Mucosa of rectum (tissue), 2 donors: ENCODE measurements at regions not wholly inside any gene's neighbourhood (a gene's known extent, or its start where the extent isn't known, plus 50 kb on each side); places are given as distances from the start of the nearest gene placed in this dataset.

ENCODE experiments used
- H3K27ac ChIP-seq, 2 donors: one replicate each; pipeline ENCODE4 v1.7.0; 2013; ENCODE audit warnings: inconsistent platforms in 2 of 2, low read depth in 2 of 2, low read length in 2 of 2
- H3K27me3 ChIP-seq, 2 donors: one replicate each; pipeline ENCODE4 v1.7.0; 2013; ENCODE audit warnings: low read length in 2 of 2; ENCODE audit not compliant: control insufficient read depth in 2 of 2, insufficient read depth in 2 of 2
- H3K36me3 ChIP-seq, 2 donors: one replicate each; pipeline ENCODE4 v1.7.0; 2013; ENCODE audit warnings: low read length in 2 of 2; ENCODE audit not compliant: control insufficient read depth in 2 of 2, insufficient read depth in 2 of 2
- H3K4me1 ChIP-seq, 2 donors: one replicate each; pipeline ENCODE4 v1.7.0; 2013; ENCODE audit warnings: low read length in 2 of 2, mild to moderate bottlenecking in 1 of 2; ENCODE audit not compliant: control insufficient read depth in 2 of 2, insufficient read depth in 2 of 2
- H3K4me3 ChIP-seq, 2 donors: one replicate each; pipeline ENCODE4 v1.7.0; 2013; ENCODE audit warnings: low read length in 2 of 2
- H3K9ac ChIP-seq, 2 donors: one replicate each; pipeline ENCODE4 v1.7.0; 2013; ENCODE audit warnings: low read length in 2 of 2, low read depth in 1 of 2, mild to moderate bottlenecking in 1 of 2
- H3K9me3 ChIP-seq, 2 donors: one replicate each; pipeline ENCODE4 v1.7.0; 2013; ENCODE audit warnings: low read length in 2 of 2; ENCODE audit not compliant: control insufficient read depth in 2 of 2
- donor health status: healthy.
- donor health status: Normal muscosa, but diverticular disease.

DNA sequence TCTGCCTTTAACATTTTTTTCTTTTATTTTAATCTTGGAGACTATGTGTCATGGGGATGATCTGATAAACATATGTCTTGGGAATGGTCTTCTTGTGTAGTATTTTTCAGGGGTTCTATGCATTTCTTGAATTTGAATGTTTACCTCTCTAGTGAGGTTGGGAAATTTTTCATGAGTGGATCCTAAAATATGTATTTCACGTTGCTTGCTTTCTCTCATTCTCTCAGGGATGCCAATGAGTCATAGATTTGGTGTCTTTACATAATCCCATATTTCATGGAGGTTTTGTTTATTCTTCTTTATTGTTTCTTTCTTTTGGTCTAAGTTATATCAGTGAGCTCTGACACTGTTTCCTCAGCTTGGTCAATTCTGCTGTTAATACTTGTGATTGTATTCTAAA, 1237.2 kb downstream of the PLA2G4A start:
- no peaks in the 10 kb centered on the region for H3K27me3 ChIP-seq
- H3K4me1 ChIP-seq: no peaks in the 10 kb centered on the region
- no peak overlapping the region for H3K4me3 ChIP-seq
- no peak overlapping the region for H3K9ac ChIP-seq
- H3K36me3 ChIP-seq: no peaks in the 10 kb centered on the region
- H3K9me3 ChIP-seq: peaks cover 2 to 3% of the 10 kb centered on the region in 2 donors
- H3K27ac ChIP-seq: no peak overlapping the region

GRCh38 chr1:188070848-188071247, 1242.1 kb downstream of the PLA2G4A start:
- Histone ChIP-seq H3K4me1 (no peaks in the 10 kb centered on the region), H3K9ac (no peak overlapping the region), H3K36me3 (no peaks in the 10 kb centered on the region), H3K27me3 (no peaks in the 10 kb centered on the region), H3K4me3 (no peak overlapping the region), H3K27ac (no peak overlapping the region), H3K9me3 (peaks cover 0 to 2% of the 10 kb centered on the region in 2 donors)

DNA sequence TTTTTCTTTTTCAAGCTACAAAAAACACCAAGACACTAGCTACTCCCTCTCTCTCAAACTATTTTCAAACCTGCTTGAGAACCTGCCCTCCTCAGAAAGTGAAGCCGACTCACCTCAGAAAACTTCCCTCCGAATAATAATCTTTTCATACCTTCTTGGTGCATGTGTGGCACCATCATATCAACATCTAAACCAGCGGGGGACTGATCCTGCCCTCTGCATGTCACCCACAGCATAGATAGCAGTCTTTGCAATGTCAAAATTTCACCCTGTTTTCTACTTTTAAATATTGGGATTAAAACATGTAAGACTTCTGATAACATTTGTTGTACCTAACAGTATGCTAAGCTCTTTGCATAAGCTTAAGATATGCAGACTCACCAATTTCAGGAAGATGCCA, 1260.3 kb downstream of the PLA2G4A start:
- H3K27ac ChIP-seq: no peak overlapping the region

DNA sequence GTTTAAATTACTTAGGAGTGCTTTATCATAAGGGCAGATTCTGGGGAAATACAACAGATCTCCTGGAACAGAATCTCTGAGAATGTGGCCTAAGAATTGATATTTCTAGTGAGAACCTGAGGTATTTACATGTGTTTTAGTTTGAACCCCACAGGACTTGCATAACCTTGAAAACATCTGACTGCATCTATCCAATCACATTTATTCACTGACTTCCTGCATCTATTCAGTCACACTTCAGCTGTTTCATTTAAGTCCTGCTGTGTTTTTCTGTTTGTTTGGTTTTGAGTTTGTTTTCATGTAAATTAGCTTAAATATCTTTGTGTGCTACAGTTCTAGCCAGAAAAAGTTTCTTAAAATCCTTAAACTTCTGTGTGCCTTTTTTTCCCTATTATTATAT, 1260.7 kb downstream of the PLA2G4A start:
- no peak overlapping the region for H3K27ac ChIP-seq
- H3K4me1 ChIP-seq: no peaks in the 10 kb centered on the region
- H3K4me3 ChIP-seq: no peak overlapping the region
- no peaks in the 10 kb centered on the region for H3K27me3 ChIP-seq
- H3K9me3 ChIP-seq: peaks cover 0 to 3% of the 10 kb centered on the region in 2 donors
- H3K9ac ChIP-seq: no peak overlapping the region
- H3K36me3 ChIP-seq: no peaks in the 10 kb centered on the region

More for the DNA sequence above, 1260.3 kb downstream of the PLA2G4A start:
- H3K9ac ChIP-seq: no peak overlapping the region
- peaks cover 0 to 2% of the 10 kb centered on the region in 2 donors for H3K9me3 ChIP-seq
- no peaks in the 10 kb centered on the region for H3K27me3 ChIP-seq
- no peaks in the 10 kb centered on the region for H3K4me1 ChIP-seq
- no peaks in the 10 kb centered on the region for H3K36me3 ChIP-seq
- no peak overlapping the region for H3K4me3 ChIP-seq

- no peaks in the 10 kb centered on the region for H3K36me3 ChIP-seq
- H3K9ac ChIP-seq: no peak overlapping the region
- no peaks in the 10 kb centered on the region for H3K27me3 ChIP-seq
- H3K27ac ChIP-seq: no peak overlapping the region
- no peak overlapping the region for H3K4me3 ChIP-seq
- peaks cover 0 to 3% of the 10 kb centered on the region in 2 donors for H3K9me3 ChIP-seq
- no peaks in the 10 kb centered on the region for H3K4me1 ChIP-seq
Measured at GRCh38 chr1:188096521-188096920, 1267.8 kb downstream of the PLA2G4A start.

- no peak overlapping the region for H3K9ac ChIP-seq
- no peaks in the 10 kb centered on the region for H3K9me3 ChIP-seq
- H3K27me3 ChIP-seq: no peaks in the 10 kb centered on the region
- no peak overlapping the region for H3K27ac ChIP-seq
- no peaks in the 10 kb centered on the region for H3K4me1 ChIP-seq
- no peak overlapping the region for H3K4me3 ChIP-seq
- no peaks in the 10 kb centered on the region for H3K36me3 ChIP-seq
Measured at GRCh38 chr1:188117436-188117835, 1288.7 kb downstream of the PLA2G4A start.

DNA sequence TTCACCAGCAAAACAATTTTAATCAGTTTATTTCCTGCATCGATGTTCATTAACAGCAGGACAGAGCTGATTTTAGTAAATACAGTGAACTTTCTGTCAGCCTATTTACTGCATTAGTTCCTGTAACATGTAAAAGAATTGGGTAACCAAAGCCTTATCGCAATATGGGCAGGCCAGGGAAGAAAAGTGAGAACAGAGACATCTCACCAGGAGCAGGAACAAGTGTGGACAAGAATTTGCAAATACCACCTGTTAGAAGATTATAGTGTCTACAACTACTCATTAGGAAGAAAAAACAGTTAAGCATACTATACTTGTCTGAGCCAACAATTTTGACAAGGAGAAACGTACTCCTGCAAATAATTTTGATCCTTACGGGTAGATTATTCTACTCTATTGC, 1293.9 kb downstream of the PLA2G4A start:
- no peak overlapping the region for H3K4me3 ChIP-seq
- H3K4me1 ChIP-seq: no peaks in the 10 kb centered on the region
- no peak overlapping the region for H3K27ac ChIP-seq
- no peaks in the 10 kb centered on the region for H3K9me3 ChIP-seq
- H3K9ac ChIP-seq: no peak overlapping the region
- no peaks in the 10 kb centered on the region for H3K36me3 ChIP-seq
- no peaks in the 10 kb centered on the region for H3K27me3 ChIP-seq

DNA sequence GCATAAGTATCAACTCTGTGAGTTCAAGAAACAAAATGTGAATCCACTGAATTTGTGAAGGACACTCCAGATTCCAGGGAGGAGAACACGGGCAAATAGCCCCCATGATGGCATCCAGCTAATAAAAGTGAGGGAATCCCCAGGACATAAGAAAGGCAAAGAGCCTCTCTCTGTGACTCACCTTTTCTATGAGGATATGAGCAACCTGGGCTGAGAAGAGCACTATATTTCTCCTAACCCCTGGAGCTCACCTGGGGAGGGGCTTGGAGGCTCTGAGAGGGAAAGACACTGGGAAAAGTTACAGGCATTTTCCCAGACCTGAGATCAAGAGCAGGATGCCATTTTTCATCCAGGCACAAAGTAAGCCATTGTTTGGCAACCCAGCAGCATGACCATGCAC, 1298.8 kb downstream of the PLA2G4A start:
- Histone ChIP-seq H3K4me1 (no peaks in the 10 kb centered on the region), H3K9ac (no peak overlapping the region), H3K27me3 (no peaks in the 10 kb centered on the region), H3K36me3 (no peaks in the 10 kb centered on the region), H3K27ac (no peak overlapping the region), H3K4me3 (no peak overlapping the region), H3K9me3 (no peaks in the 10 kb centered on the region)

- no peaks in the 10 kb centered on the region for H3K27me3 ChIP-seq
- H3K9me3 ChIP-seq: no peaks in the 10 kb centered on the region
- H3K4me3 ChIP-seq: no peak overlapping the region
- no peaks in the 10 kb centered on the region for H3K4me1 ChIP-seq
- no peak overlapping the region for H3K9ac ChIP-seq
- no peak overlapping the region for H3K27ac ChIP-seq
- no peaks in the 10 kb centered on the region for H3K36me3 ChIP-seq
Measured at GRCh38 chr1:188128761-188129160, 1300.0 kb downstream of the PLA2G4A start.

DNA sequence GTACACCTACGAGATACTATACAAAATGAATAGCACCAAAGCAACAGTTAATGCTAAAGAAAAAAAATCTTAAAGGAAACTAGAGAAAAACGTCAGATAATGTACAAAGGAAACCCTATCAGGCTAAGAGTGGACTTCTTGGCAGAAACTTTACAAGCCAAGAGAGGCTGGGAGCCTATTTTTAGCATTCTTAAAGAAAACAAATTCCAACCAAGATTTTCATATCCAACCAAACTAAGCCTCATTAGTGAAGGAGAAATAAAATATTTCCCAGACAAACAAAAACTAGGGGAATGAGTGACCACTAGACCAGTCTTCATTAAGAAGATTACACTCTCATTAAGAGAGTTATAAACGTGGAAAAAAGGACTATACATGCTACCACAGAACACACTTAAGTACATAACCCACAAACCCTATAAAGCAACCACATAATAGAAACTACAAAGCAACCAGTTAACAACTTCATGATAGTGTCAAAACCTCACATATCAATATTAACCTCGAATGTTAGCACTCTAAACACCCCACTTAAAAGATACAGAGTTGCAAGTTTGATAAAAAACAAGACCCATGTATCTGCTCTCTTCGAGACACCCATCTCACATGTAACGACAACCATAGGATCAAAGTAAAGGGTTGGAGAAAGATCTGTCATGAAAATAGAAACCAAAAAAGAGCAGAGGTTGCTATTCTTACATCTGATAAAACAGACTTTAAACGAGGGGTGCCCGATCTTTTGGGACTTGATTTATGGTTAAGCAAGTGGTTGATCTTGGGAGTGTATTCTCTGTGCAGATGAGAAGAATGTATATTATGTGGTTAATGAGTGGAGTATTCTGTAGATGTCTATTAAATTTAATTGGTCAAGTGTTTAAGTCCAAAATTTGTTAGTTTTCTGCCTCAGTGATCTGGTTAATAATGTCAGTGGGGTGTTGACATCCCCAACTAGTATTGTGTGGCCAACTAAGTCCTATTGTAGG, 1301.4 kb downstream of the PLA2G4A start:
- no peak overlapping the region for H3K9ac ChIP-seq
- no peaks in the 10 kb centered on the region for H3K4me1 ChIP-seq
- no peak overlapping the region for H3K4me3 ChIP-seq
- H3K9me3 ChIP-seq: no peaks in the 10 kb centered on the region
- no peak overlapping the region for H3K27ac ChIP-seq
- H3K36me3 ChIP-seq: no peaks in the 10 kb centered on the region
- no peaks in the 10 kb centered on the region for H3K27me3 ChIP-seq
